ENCODE measurements at regions not wholly inside any gene's neighbourhood (a gene's known extent, or its start where the extent isn't known, plus 50 kb on each side); places are given as distances from the start of the nearest gene placed in this dataset.

DNA sequence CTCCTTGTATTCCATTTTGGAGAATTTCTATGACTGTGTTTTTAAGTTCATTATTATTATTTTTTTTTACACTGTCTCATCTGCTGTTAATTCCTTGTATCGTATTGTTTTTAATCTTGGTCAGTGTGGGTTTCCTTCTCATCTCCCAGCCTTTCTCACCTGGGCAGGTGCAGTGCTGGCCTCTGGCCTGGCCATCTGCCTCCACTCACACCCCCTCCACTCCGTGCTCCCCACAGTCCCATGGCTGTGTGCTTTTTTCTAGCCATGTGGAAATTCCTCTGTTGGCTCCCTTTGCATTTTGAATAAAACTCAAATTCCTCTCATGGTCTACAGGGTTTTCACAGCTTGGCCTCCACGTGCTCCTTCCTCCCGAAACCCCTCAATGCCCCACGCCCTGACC, 50.3 kb upstream of the LINC01488 start:
- no peak for DNase-seq (ENCODE audit: low read depth in 2 of 2)

Measured in stimulated activated CD4-positive, alpha-beta T cell treated with anti-CD3 and anti-CD28 coated beads, Interleukin-4, amount 100 ng/mL, for 48 hours (primary cell).